Heart left ventricle (tissue), 16 donors: ENCODE measurements at regions not wholly inside any gene's neighbourhood (a gene's known extent, or its start where the extent isn't known, plus 50 kb on each side); places are given as distances from the start of the nearest gene placed in this dataset.

Experiments
- ATAC-seq, 4 donors: fragments of 200-7000 bp; cut with Tn5 transposase; one replicate each; pipeline ENCODE4 v1.9.1; 2020 to 2022; ENCODE audit warnings: moderate library complexity in 4 of 4, mild to moderate bottlenecking in 3 of 4, moderate number of reproducible peaks in 1 of 4
- DNase-seq, 5 donors: peaks; one replicate each; pipeline ENCODE4 v3.0.0-alpha.2; 2020
- H3K27ac ChIP-seq, 12 donors: fragments of 200-600 bp; sonication (generic) in 4 of 12; one replicate each; pipeline versions ENCODE4 v1.5.0 to v1.8.0; 2016 to 2022; ENCODE audit warnings: mild to moderate bottlenecking in 2 of 12
- H3K27me3 ChIP-seq, 9 donors: fragments of 200-600 bp; sonication (generic) in 2 of 9; one replicate each; pipeline versions ENCODE4 v1.5.1 to v1.8.0; 2016 to 2022; ENCODE audit warnings: mild to moderate bottlenecking in 3 of 9
- H3K36me3 ChIP-seq, 9 donors: fragments of 200-600 bp; sonication (generic) in 2 of 9; one replicate each; pipeline versions ENCODE4 v1.5.0 to v1.8.0; 2018 to 2022; ENCODE audit warnings: mild to moderate bottlenecking in 2 of 9
- H3K4me1 ChIP-seq, 12 donors: fragments of 200-600 bp; sonication (generic) in 4 of 12; one replicate each; pipeline versions ENCODE4 v1.5.0 to v1.8.0; 2016 to 2022; ENCODE audit warnings: mild to moderate bottlenecking in 3 of 12
- H3K4me3 ChIP-seq, 12 donors: fragments of 200-600 bp; sonication (generic) in 4 of 12; one replicate each; pipeline versions ENCODE4 v1.5.0 to v1.8.0; 2017 to 2022; ENCODE audit warnings: mild to moderate bottlenecking in 9 of 12, moderate library complexity in 4 of 12
- H3K9me3 ChIP-seq, 12 donors: fragments of 200-600 bp; sonication (generic) in 4 of 12; one replicate each; pipeline versions ENCODE4 v1.5.0 to v1.8.0; 2016 to 2022; ENCODE audit warnings: mild to moderate bottlenecking in 1 of 12
- POLR2A ChIP-seq, 2 donors: fragments of 450-650 bp; IDR thresholded peaks; one replicate each; pipeline ENCODE4 v1.6.1; 2017; ENCODE audit warnings: antibody characterized with exemption in 2 of 2, mild to moderate bottlenecking in 2 of 2, moderate library complexity in 2 of 2
- whole genome bisulfite sequencing, 4 donors: extraction: QIAGEN DNeasy Blood & Tissue Kit in 2 of 4; methylation state at CpG; one replicate each; pipeline versions ENCODE4 v1.1.5 to v1.1.7; 2013 to 2018; 5-methylcytosine and 5-hydroxymethylcytosine counted together
- intact Hi-C, 10 donors: fragments of 100-400 bp; cut with DNase I; formaldehyde crosslinking; loops; one replicate each; pipeline versions ENCODE4 v1.11.1 to v1.14.2; 2022
- TF ChIP-seq, protein P1 (sequence below), 12 donors: fragments of 200-600 bp; sonication (generic) in 4 of 12; IDR thresholded peaks; one replicate each; pipeline versions ENCODE4 v1.5.0 to v1.8.0; 2018 to 2022; ENCODE audit warnings: antibody characterized with exemption in 12 of 12, mild to moderate bottlenecking in 5 of 12
- donor health status: ischemic (EF 13 %, LVEDD 7.1; RV severe dilation, severe dysfunction).
- donor health status: healthy with polysubstance abuse.
- donor health status: DM: no; HTN: yes; CAD: no.
- donor health status: DM: no; HTN: no; CAD: no.
- donor health status: ischemic (EF 25% LVEDD 6.9; RV normal size, moderate dysfunction).
- donor health status: ischemic (EF 25% LVEDD 5.7; RV mildly dilated, moderate dysfunction).
- donor health status: healthy.
- donor health status: DM: yes; HTN: yes; CAD: no.
- donor health status: ischemic (EF 35%, LVEDD 5.7; RV mildly dilated, moderate dysfunction).
- donor health status: nonischemic (EF 11% LVEDD 7.7; RV severe dilation, severe dysfunction).
- donor health status: DM: yes; HTN: yes; CAD: no.
- donor health status: PGD.
- donor health status: ischemic (EF 29% LVEDD 5.4; RV normal size, mild dysfunction).
- donor health status: nonischemic (EF 23%, LVEDD 6.1; RV moderate dilation, normal function).

DNA sequence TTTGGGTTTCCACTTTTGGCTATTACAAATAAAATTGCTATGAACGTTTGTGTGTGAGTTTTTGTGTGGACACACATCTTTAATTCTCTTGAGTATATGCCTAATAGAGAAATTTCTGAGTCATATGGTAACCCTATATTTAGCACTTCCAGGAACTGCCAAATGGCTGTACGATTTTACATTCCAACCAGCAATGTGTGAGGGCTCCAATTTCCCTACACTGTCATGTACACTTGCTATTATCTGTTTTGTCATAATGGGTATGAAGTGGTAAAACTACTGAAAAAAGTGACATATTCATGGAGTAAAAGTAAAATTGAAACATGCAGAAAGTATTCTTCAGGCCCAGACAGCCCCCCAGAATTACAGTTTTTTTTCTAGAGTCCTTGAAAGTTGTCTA is 59.6 kb upstream of the ESR1 start:
- Histone ChIP-seq H3K4me1 (peaks cover 0 to 9% (median 0%) of the 10 kb centered on the region in 12 donors), H3K27ac (no peak overlapping the region), H3K4me3 (no peak overlapping the region), H3K36me3 (no peaks in the 10 kb centered on the region), H3K9me3 (peaks cover 0 to 4% (median 0%) of the 10 kb centered on the region in 12 donors), H3K27me3 (no peaks in the 10 kb centered on the region)
- DNase-seq (no peak), ATAC-seq (peak in 3 of 4 donors; percentile 74 to 75 (median 75))
- TF ChIP-seq, protein P1, sequence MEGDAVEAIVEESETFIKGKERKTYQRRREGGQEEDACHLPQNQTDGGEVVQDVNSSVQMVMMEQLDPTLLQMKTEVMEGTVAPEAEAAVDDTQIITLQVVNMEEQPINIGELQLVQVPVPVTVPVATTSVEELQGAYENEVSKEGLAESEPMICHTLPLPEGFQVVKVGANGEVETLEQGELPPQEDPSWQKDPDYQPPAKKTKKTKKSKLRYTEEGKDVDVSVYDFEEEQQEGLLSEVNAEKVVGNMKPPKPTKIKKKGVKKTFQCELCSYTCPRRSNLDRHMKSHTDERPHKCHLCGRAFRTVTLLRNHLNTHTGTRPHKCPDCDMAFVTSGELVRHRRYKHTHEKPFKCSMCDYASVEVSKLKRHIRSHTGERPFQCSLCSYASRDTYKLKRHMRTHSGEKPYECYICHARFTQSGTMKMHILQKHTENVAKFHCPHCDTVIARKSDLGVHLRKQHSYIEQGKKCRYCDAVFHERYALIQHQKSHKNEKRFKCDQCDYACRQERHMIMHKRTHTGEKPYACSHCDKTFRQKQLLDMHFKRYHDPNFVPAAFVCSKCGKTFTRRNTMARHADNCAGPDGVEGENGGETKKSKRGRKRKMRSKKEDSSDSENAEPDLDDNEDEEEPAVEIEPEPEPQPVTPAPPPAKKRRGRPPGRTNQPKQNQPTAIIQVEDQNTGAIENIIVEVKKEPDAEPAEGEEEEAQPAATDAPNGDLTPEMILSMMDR (IDR thresholded peaks at IDR 0.05): no peak
- TF ChIP-seq POLR2A (IDR thresholded peaks at IDR 0.05): no peak
- intact Hi-C loops: no loop called here
- WGBS, 4 donors: 7 to 16% (median 10%) methylated on average over 2 of the region's 2 CpGs

DNA sequence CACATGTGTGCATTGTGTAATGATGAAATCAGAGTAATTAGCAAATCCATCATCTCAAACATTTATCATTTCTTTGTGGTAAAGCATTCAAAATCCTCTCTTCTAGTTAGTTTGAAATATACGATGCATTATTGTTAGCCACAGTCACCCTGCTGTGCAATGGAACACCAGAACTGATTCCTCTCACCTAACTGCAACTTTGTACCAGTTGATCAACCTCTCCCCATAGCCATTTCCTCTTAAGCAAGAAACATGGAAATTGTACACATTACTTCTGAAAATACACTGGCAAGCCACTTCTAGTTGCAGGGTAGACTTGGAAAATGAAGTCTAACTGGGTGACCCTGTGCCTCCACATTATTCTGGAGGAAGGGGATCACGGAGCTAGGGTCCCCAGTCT is 58.1 kb upstream of the ESR1 start:
- 53 to 75% (median 72%) methylated on average over 2 of the region's 2 CpGs for WGBS, 4 donors
- no peaks in the 10 kb centered on the region for H3K27me3 ChIP-seq
- peaks cover 0 to 9% (median 0%) of the 10 kb centered on the region in 12 donors for H3K4me1 ChIP-seq
- TF ChIP-seq, protein P1 (IDR thresholded peaks at IDR 0.05): no peak
- no peak for TF ChIP-seq POLR2A (IDR thresholded peaks at IDR 0.05)
- no peaks in the 10 kb centered on the region for H3K36me3 ChIP-seq
- H3K27ac ChIP-seq: no peak overlapping the region
- no peak for DNase-seq
- H3K4me3 ChIP-seq: no peak overlapping the region
- intact Hi-C loops: no loop called here
- ATAC-seq: no peak
- peaks cover 0 to 4% (median 0%) of the 10 kb centered on the region in 12 donors for H3K9me3 ChIP-seq

DNA sequence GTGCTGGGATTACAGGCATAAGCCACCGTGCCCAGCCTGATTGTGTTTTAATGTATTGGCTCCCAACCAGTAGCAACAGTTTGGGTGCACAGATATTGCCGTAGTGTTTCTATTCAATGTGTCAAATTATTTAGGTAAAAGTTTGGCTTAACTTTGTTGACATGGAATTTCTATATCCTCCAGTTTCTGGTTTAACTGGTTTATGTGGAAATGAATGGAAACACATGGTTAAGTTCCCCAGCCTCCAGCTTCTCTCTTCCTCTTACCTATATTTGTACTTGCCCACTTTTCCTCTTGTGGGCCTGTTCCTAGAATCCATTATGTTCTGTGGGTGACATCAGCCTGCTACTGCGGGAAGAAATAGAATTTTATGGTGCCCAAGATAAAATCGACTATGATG is 53.9 kb upstream of the ESR1 start:
- DNase-seq: no peak
- TF ChIP-seq, protein P1 (IDR thresholded peaks at IDR 0.05): no peak
- no peak for TF ChIP-seq POLR2A (IDR thresholded peaks at IDR 0.05)
- Histone ChIP-seq H3K9me3 (no peaks in the 10 kb centered on the region), H3K36me3 (no peaks in the 10 kb centered on the region), H3K27me3 (no peaks in the 10 kb centered on the region), H3K4me1 (peaks cover 0 to 11% (median 0%) of the 10 kb centered on the region in 12 donors), H3K27ac (no peak overlapping the region), H3K4me3 (no peak overlapping the region)
- WGBS, 4 donors: 84 to 90% (median 85%) methylated on average over 4 of the region's 4 CpGs
- intact Hi-C loops: no loop called here
- ATAC-seq: no peak

DNA sequence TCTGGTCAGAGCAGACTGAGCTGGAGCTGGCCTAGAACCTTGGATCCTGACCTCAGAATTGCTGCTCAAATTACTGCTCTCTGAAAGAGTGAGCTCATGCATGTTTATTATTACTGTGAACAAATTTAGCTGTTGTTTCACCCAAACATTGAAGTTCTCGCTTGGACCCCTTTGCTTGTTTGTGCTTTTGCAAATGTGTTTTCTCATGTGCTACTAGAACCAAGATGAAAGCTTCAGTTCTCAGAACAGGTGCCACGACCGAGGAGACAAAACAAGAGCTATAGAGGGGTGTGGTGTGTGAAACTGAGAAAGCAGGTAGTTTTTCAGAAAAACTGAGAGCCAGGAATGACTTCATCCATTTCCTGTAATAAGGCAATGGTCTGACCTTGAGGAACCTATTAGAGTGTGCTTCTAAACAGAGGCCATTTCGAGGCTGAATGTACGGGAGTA is 50.0 kb upstream of the ESR1 start:
- Histone ChIP-seq H3K36me3 (no peaks in the 10 kb centered on the region), H3K9me3 (no peaks in the 10 kb centered on the region), H3K27ac (peak overlapping the region in 2 of 12 donors; percentile 17 to 22), H3K27me3 (no peaks in the 10 kb centered on the region), H3K4me3 (no peak overlapping the region), H3K4me1 (peaks cover 0 to 11% (median 0%) of the 10 kb centered on the region in 12 donors)
- DNase-seq (no peak), ATAC-seq (peak in 1 of 4 donors; percentile 36)
- TF ChIP-seq, protein P1 (IDR thresholded peaks at IDR 0.05): no peak
- no peak for TF ChIP-seq POLR2A (IDR thresholded peaks at IDR 0.05)
- 59 to 73% (median 64%) methylated on average over 5 of the region's 5 CpGs for WGBS, 4 donors
- intact Hi-C loops: no loop called here
